ENCODE measurements at regions not wholly inside any gene's neighbourhood (a gene's known extent, or its start where the extent isn't known, plus 50 kb on each side); places are given as distances from the start of the nearest gene placed in this dataset.

DNA sequence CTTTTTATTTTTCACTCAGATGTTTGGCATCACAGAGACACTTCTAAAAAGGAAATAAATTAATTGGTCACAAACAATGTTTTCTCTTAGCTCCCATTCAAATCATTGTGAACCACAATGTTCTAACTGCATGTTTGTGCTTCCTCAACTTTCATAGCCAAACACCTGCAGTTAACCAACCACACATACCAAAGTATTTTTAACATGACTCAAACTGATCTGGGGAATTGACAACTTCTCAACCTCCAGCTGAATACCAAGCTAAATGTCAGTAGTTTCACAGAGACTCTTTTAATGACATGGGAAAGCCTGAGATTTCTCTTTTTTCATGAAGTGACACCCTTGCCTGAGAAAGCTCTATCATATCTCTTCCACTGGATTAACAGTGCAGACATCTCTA, 217.9 kb upstream of the MME start:
- TF ChIP-seq, protein P1, sequence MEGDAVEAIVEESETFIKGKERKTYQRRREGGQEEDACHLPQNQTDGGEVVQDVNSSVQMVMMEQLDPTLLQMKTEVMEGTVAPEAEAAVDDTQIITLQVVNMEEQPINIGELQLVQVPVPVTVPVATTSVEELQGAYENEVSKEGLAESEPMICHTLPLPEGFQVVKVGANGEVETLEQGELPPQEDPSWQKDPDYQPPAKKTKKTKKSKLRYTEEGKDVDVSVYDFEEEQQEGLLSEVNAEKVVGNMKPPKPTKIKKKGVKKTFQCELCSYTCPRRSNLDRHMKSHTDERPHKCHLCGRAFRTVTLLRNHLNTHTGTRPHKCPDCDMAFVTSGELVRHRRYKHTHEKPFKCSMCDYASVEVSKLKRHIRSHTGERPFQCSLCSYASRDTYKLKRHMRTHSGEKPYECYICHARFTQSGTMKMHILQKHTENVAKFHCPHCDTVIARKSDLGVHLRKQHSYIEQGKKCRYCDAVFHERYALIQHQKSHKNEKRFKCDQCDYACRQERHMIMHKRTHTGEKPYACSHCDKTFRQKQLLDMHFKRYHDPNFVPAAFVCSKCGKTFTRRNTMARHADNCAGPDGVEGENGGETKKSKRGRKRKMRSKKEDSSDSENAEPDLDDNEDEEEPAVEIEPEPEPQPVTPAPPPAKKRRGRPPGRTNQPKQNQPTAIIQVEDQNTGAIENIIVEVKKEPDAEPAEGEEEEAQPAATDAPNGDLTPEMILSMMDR (conservative IDR thresholded peaks at IDR 0.05; ENCODE audit: low read length): no peak
- no peak for TF ChIP-seq EZH2phosphoT487 (IDR thresholded peaks at IDR 0.05; ENCODE audit: borderline replicate concordance)
